ENCODE measurements at regions not wholly inside any gene's neighbourhood (a gene's known extent, or its start where the extent isn't known, plus 50 kb on each side); places are given as distances from the start of the nearest gene placed in this dataset.
A peak's percentile ranks its signal among the peaks of the same experiment; 100 is the strongest.
"Not testable (repeated sequence)": the region's sequence is repeated elsewhere in the genome, so short reads cannot be mapped to it uniquely, and the experiment has no call there.

DNA sequence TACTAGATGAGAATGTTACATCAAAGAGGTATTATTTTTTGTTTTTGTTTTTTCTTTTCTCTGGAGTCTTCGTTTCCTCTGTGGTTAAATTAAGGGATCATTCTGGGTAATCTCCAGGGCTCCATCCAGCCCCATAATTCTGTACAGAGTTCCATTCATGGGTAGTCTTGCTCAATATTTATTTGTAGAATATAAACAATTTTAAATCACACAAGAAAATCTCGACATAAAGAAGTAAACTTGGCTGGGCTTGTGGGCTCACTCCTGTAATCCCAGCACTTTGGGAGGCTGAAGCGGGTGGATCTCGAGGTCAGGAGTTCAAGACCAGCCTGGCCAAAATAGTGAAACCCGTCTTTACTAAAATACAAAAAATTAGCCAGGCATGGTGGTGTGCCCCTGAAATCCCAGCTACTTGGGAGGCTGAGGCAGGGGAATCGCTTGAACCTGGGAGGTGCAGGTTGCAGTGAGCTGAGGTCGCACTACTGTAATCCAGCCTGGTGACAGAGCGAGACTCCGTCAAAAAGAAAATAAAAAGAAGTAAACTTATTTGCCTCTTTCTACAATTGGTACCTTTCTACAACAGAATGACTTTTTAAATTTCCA is 166.8 kb upstream of the TGFBR2 start:
- no peak for DNase-seq (ENCODE audit: low spot score)

GRCh38 chr3:30440147-30440604 is 166.2 kb upstream of the TGFBR2 start:
- DNase-seq (ENCODE audit: low spot score) = peak; percentile 55

- no peak for DNase-seq (ENCODE audit: low spot score)
These were observed 165.5 kb upstream of the TGFBR2 start for GRCh38 chr3:30440880-30441279.

- peak; percentile 21 for DNase-seq (ENCODE audit: low spot score)
These were observed 162.4 kb upstream of the TGFBR2 start for GRCh38 chr3:30443756-30444673.

DNA sequence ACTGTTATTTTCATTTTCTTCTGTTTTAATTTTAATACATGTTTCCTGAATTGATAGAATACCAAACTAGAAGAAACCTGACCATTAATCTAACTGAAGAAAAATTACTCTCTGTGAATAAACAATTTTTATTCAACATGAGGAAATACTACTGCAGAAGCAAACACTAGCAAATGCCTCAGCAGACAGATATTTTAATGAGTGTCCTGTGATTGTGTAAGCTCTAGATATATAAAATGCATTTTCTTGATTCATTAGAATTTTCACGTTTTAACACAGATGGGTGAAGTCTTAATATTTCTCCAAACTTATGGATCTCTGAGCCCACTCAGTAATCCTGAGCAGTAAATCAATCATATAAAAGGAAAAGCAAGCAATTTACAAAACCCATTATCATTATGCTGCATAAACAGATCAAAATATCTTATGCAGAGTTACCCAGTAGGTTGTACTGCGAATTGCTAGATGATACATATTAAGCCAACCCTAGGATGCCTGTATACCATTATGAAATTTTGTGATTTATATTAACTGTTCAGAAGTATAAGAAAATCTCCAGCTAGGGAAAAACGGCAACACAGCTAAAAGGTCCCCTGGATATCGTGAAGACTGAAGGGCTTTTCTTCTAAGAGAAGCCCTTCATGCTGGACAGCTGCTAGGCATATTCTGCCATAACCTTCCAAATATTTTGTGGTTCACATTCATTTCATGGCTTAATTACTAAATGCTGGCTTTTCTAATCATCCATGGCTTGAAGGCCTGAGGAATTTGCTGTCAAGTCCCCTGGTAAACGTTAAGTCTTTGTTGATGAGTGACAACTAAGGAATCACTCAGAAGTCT is 157.7 kb upstream of the TGFBR2 start:
- DNase-seq (ENCODE audit: low spot score) = no peak

- DNase-seq (ENCODE audit: low spot score) = no peak
These were observed 157.1 kb upstream of the TGFBR2 start for GRCh38 chr3:30449290-30449632.

GRCh38 chr3:30452446-30452845 is 154.0 kb upstream of the TGFBR2 start:
- no peak for DNase-seq (ENCODE audit: low spot score)

DNA sequence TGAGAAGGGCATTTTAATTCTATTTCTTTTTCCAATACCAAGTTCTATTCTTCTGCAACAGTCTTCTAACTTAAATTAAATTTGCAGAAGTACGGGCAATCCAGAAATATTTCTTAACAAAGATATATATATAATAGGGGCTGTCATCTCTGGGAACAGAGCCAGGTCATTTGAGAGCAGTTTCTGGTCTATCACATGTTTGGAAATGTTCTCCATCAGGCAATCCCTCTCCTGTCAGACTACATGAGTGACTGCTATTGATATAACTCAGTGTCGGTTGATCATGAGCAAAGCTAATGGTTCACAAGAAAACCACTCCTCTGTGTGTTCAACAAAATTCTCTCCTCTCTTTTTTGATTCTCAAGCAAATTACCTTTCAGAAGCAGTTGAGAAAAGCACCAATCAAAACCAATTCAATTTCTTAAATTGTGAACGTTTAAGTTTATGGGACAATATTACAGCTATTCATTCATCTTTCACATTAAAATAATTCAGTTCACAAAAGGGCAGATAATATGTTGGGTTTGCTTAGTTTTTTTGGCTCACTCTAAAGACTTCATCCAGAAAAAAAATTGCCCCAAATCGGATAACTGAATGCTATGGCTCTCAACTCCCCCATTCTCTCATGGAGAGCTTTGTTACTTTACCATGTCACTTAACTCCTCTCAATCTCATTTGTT is 152.9 kb upstream of the TGFBR2 start:
- no peak for DNase-seq (ENCODE audit: low spot score)

DNA sequence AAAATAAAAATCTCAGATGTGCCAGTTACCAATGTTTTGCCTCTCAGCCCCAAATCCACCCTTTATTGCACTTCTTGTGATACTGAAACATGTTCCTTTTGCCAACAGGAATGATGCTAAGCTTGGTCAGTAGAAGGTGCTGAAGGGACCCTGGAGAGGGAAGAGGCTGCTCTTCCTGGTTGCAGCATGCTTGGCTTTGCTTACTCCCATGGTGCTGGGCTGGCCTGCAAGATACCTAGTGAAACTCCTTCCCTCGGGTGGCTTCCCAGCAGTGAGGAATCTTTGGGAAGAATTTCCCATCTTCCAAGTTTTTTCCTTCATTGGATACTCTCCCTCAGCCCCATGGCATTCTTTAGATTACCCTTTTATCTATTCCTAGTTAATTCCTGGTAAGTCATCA is 151.8 kb upstream of the TGFBR2 start:
- DNase-seq (ENCODE audit: low spot score) = no peak

GRCh38 chr3:30455112-30455511 is 151.3 kb upstream of the TGFBR2 start:
- DNase-seq (ENCODE audit: low spot score) = not testable (repeated sequence)

GRCh38 chr3:30455840-30456239 is 150.6 kb upstream of the TGFBR2 start:
- DNase-seq (ENCODE audit: low spot score) = no peak

DNA sequence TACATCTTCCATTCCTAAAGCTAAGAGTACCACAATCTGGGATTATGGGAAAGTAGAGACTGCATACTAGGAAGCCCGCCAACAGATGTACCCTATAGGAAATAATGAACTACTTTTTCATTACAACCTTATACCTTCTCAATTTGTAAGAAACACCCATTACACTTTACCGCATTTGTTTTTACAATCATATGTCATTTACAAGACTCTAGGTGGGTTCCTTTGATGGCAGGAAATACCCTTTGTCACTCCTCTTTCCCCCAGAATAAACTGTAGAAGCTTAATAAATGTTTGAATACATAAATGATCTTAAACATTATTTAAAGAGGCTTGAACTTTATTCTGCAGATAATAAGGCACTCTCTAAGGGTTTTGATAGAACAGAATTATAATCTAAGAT is 150.1 kb upstream of the TGFBR2 start:
- DNase-seq (ENCODE audit: low spot score) = no peak

DNA sequence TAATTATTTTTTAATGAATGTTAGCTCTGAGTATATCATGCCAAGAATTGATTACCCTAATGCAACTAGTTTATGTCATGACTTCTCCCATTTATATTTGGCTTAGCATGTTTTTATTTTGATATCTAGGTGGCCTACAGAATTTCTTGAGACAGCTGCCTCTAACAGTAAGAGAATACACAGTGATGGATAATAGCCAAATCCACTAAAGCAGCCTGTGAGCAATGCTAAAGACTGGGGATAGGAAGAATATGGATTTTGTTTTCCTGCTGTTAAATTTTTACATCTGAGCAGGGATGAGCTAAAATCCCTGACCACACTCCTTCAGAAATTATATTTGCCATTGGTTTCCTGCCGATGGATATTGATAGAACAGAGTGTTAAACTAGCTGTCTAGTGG is 149.3 kb upstream of the TGFBR2 start:
- no peak for DNase-seq (ENCODE audit: low spot score)

- DNase-seq (ENCODE audit: low spot score) = no peak
These were observed 148.7 kb upstream of the TGFBR2 start for GRCh38 chr3:30457726-30458125.

DNA sequence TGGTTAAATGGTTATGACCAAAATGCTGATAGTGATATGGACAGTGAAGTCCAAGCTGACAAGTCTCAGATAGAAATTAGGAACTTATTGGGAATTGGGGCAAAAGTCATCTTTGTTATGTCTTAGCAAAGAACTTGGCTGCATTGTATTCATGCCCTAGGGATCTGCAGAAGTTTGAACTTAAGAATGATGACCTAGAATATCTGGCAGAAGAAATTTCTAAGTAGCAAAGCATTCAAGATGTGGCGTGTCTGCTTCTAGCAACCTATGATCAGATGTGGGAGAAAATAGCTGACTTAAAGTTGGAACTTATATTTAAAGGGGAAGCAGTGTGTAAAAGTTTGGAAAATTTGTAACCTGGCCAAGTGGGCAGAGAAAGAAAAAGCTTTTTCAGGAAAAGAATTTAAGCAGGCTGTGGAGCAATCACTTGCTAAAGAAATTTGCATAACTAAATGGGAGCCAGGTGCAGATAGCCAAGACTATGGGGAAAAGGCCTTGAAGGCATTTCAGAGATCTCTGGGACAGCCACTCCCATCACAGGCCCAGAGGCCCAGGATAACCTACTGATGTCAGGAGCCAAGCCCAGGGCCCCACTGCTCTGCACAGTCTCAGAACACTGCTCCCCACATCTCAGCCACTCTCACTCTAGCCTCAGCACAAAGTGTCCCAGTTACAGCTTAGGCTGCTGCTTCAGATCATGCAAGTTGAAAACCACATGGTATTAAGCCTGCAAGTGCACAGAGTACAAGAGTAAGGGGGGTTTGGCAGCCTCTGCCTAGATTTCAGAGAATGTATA is 147.8 kb upstream of the TGFBR2 start:
- no peak for DNase-seq (ENCODE audit: low spot score)

- no peak for DNase-seq (ENCODE audit: low spot score)
These were observed 145.1 kb upstream of the TGFBR2 start for GRCh38 chr3:30461311-30461710.

DNA sequence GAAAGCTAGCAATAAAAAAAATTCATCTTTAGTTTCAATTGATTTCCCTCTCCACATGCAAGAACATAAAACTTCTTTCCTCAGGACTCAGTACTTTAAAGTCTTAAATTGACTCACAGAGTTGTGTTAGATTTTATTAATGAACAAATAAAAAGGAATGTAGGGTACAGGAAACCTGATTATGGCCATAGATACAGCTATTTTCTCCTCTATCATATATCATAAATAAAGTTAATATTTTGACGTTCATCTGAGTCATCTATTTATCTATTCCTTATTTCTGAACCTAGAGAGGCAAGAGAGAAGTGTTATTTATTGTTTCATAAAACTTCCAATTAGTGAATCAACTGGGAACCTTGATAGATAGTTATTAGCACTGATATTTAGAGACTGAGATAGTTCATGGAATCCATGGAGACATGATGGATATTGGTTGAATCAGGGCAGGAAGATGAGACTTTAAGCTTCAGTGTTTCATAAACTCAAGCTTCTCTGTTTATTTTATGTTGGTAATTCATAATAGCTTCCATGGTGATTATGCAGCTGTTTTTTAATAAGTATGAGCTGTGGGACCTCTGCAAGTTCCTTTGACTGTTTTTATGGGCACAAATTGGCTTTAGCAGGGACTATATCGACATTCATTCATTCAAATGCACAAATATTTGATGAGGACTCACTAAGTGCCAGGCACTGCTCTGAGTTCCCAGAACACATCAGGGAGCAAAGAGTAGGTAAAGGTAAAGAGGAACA is 143.5 kb upstream of the TGFBR2 start:
- peak; percentile 2 for DNase-seq (ENCODE audit: low spot score)

- DNase-seq (ENCODE audit: low spot score) = no peak
These were observed 142.0 kb upstream of the TGFBR2 start for GRCh38 chr3:30464381-30464780.

DNA sequence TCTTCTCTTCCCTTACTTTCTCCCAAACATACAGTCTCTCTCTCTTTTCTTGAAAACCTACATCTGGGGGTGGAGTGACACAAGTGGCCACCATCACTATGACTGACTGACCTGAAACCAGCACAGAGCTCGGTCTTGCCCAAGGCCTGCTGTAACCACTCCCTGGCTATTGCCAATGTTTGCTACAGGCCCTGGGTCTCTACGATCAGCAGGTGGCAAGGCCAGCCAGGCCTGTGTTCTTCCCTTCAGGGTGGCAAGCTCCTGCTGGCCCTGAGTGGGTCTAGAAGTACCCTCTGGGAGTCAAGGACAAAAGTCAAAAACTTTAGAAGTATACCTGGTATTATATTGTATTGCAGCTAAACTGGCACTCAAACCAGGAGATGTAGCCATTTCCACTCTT is 140.9 kb upstream of the TGFBR2 start:
- DNase-seq (ENCODE audit: low spot score) = no peak

DNA sequence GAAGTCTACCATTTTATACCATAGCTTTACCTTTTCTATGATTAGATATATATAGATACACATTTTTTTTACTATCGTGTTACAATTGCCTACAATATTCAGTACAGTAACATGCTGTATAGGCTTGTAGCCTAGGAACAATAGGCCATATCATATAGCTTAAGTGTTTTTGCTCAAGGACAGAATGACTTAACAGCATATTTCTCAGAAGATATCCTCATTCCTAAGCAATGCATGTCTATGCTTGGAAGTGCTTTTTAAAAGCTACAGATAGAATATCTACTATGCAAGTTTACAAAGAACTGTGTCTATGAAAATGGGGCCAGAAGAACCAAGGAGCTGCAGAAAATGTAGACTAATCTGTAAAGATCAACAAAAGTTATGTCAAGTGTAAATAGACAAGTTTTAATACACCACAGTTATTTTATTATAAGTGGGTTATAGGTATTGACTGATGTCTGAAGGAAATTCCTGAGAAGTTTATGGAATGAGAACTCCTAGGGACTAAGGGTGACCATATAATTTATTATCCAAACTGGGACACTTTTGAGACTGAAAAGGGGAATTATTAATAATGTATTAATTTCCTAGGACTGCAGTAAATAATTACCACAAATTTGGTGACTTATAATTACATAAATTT is 138.7 kb upstream of the TGFBR2 start:
- peak; percentile 4 for DNase-seq (ENCODE audit: low spot score)

Data from GM03348 (cell line).